SU-DHL-6 (cell line): ENCODE measurements at regions not wholly inside any gene's neighbourhood (a gene's known extent, or its start where the extent isn't known, plus 50 kb on each side); places are given as distances from the start of the nearest gene placed in this dataset.

Source experiments
- EZH2phosphoT487 ChIP-seq: fragments of 200-600 bp; sonication (generic), shearing (Covaris generic); conservative IDR thresholded peaks from 2 replicates; pipeline ENCODE4 v1.6.1; 2018; ENCODE audit warnings: mild to moderate bottlenecking, antibody characterized with exemption, low read length, moderate library complexity, mixed read lengths
- TF ChIP-seq, protein P1 (sequence below): fragments of 200-600 bp; sonication (generic); IDR thresholded peaks from one replicate; pipeline ENCODE4 v1.5.1; 2017; ENCODE audit warnings: antibody characterized with exemption, mild to moderate bottlenecking, low read length, moderate library complexity; ENCODE audit not compliant: insufficient read depth, poor library complexity, severe bottlenecking

GRCh38 chr20:48066851-48067250, 281.6 kb upstream of the SULF2 start:
- TF ChIP-seq, protein P1, sequence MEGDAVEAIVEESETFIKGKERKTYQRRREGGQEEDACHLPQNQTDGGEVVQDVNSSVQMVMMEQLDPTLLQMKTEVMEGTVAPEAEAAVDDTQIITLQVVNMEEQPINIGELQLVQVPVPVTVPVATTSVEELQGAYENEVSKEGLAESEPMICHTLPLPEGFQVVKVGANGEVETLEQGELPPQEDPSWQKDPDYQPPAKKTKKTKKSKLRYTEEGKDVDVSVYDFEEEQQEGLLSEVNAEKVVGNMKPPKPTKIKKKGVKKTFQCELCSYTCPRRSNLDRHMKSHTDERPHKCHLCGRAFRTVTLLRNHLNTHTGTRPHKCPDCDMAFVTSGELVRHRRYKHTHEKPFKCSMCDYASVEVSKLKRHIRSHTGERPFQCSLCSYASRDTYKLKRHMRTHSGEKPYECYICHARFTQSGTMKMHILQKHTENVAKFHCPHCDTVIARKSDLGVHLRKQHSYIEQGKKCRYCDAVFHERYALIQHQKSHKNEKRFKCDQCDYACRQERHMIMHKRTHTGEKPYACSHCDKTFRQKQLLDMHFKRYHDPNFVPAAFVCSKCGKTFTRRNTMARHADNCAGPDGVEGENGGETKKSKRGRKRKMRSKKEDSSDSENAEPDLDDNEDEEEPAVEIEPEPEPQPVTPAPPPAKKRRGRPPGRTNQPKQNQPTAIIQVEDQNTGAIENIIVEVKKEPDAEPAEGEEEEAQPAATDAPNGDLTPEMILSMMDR, result no peak
- TF ChIP-seq EZH2phosphoT487, result no peak
